H9 (cell line): ENCODE measurements at regions not wholly inside any gene's neighbourhood (a gene's known extent, or its start where the extent isn't known, plus 50 kb on each side); places are given as distances from the start of the nearest gene placed in this dataset.

ENCODE experiments used
- DNase-seq: peaks from one replicate; pipeline ENCODE4 v3.0.0-alpha.2; 2017
- H2AFZ ChIP-seq: one replicate; pipeline ENCODE4 v1.6.1; 2013; ENCODE audit warnings: mild to moderate bottlenecking, low read length, control low read depth, moderate library complexity
- H2AK5ac ChIP-seq: 2 replicates; pipeline ENCODE4 v1.6.1; 2013; ENCODE audit warnings: low read length, control low read depth, mixed read lengths; ENCODE audit not compliant: insufficient read length
- H2BK120ac ChIP-seq: one replicate; pipeline ENCODE4 v1.6.1; 2013; ENCODE audit warnings: low read depth, mild to moderate bottlenecking, low read length, control low read depth, inconsistent platforms; ENCODE audit not compliant: poor library complexity, severe bottlenecking
- H2BK12ac ChIP-seq: 2 replicates; pipeline ENCODE4 v1.6.1; 2013; ENCODE audit warnings: low read length, control low read depth, mixed read lengths, low read depth; ENCODE audit not compliant: insufficient read length
- H2BK15ac ChIP-seq: 2 replicates; pipeline ENCODE4 v1.6.1; 2013; ENCODE audit warnings: low read depth, low read length, control low read depth
- H2BK20ac ChIP-seq: one replicate; pipeline ENCODE4 v1.6.1; 2013; ENCODE audit warnings: low read depth, mild to moderate bottlenecking, low read length, control low read depth, inconsistent platforms; ENCODE audit not compliant: poor library complexity, severe bottlenecking
- H2BK5ac ChIP-seq: 2 replicates; pipeline ENCODE4 v1.6.1; 2013; ENCODE audit warnings: low read length, control low read depth, mixed read lengths; ENCODE audit not compliant: insufficient read length
- H3K14ac ChIP-seq: 2 replicates; pipeline ENCODE4 v1.6.1; 2013; ENCODE audit warnings: low read length, control low read depth; ENCODE audit not compliant: insufficient read depth
- H3K18ac ChIP-seq: 2 replicates; pipeline ENCODE4 v1.6.1; 2013; ENCODE audit warnings: low read depth, mild to moderate bottlenecking, mixed read lengths, low read length, control low read depth; ENCODE audit not compliant: insufficient read length
- H3K23ac ChIP-seq: 2 replicates; pipeline ENCODE4 v1.6.1; 2013; ENCODE audit warnings: low read length, control low read depth, mixed read lengths, low read depth; ENCODE audit not compliant: insufficient read length
- H3K23me2 ChIP-seq: 2 replicates; pipeline ENCODE4 v1.6.1; 2013; ENCODE audit warnings: low read depth, mild to moderate bottlenecking, mixed read lengths, low read length, control low read depth; ENCODE audit not compliant: insufficient read length, poor library complexity, severe bottlenecking
- H3K27ac ChIP-seq: 2 replicates; pipeline ENCODE4 v1.5.1; 2013; ENCODE audit warnings: low read length, control low read depth, mixed read lengths, low read depth; ENCODE audit not compliant: insufficient read length
- H3K27me3 ChIP-seq: 2 replicates; pipeline ENCODE4 v1.6.1; 2013; ENCODE audit warnings: low read length, control low read depth, inconsistent platforms; ENCODE audit not compliant: insufficient read depth
- H3K4ac ChIP-seq: 2 replicates; pipeline ENCODE4 v1.6.1; 2013; ENCODE audit warnings: low read depth, mild to moderate bottlenecking, control low read depth, inconsistent platforms, low read length, moderate library complexity
- H3K4me1 ChIP-seq: 2 replicates; pipeline ENCODE4 v1.6.1; 2013; ENCODE audit warnings: low read length, control low read depth, inconsistent platforms; ENCODE audit not compliant: insufficient read depth
- H3K4me2 ChIP-seq: 2 replicates; pipeline ENCODE4 v1.6.1; 2013; ENCODE audit warnings: low read length, control low read depth, mixed read lengths; ENCODE audit not compliant: insufficient read length, insufficient read depth
- H3K56ac ChIP-seq: 2 replicates; pipeline ENCODE4 v1.6.1; 2013; ENCODE audit warnings: low read depth, mild to moderate bottlenecking, mixed read lengths, low read length, control low read depth; ENCODE audit not compliant: insufficient read length
- H3K79me1 ChIP-seq: 2 replicates; pipeline ENCODE4 v1.6.1; 2013; ENCODE audit warnings: low read depth, mild to moderate bottlenecking, moderate library complexity, low read length, control low read depth, inconsistent platforms; ENCODE audit not compliant: insufficient read depth, poor library complexity, severe bottlenecking
- H3K79me2 ChIP-seq: 2 replicates; pipeline ENCODE4 v1.6.1; 2013; ENCODE audit warnings: low read length, control low read depth, inconsistent platforms; ENCODE audit not compliant: insufficient read depth
- H3K9ac ChIP-seq: 2 replicates; pipeline ENCODE4 v1.6.1; 2013; ENCODE audit warnings: low read length, control low read depth, mixed read lengths; ENCODE audit not compliant: insufficient read length; ENCODE audit errors: extremely low read depth
- H3K9me3 ChIP-seq: one replicate; pipeline ENCODE4 v1.6.1; 2013; ENCODE audit warnings: low read depth, low read length, inconsistent platforms; ENCODE audit not compliant: control insufficient read depth
- H3T11ph ChIP-seq: one replicate; pipeline ENCODE4 v1.6.1; 2013; ENCODE audit warnings: mild to moderate bottlenecking, low read length, control low read depth, inconsistent platforms
- H4K20me1 ChIP-seq: one replicate; pipeline ENCODE4 v1.6.1; 2013; ENCODE audit not compliant: control insufficient read depth, insufficient read length, insufficient read depth
- H4K5ac ChIP-seq: 2 replicates; pipeline ENCODE4 v1.6.1; 2013; ENCODE audit warnings: low read depth, mild to moderate bottlenecking, mixed read lengths, low read length, control low read depth; ENCODE audit not compliant: insufficient read length
- H4K8ac ChIP-seq: replicated peaks from 2 replicates; pipeline ENCODE4 v1.6.1; 2013; ENCODE audit warnings: low read length, control low read depth, mixed read lengths, low read depth; ENCODE audit not compliant: insufficient read length
- H4K91ac ChIP-seq: 2 replicates; pipeline ENCODE4 v1.6.1; 2013; ENCODE audit warnings: low read depth, mild to moderate bottlenecking, moderate library complexity, mixed read lengths, low read length, control low read depth; ENCODE audit not compliant: insufficient read length
- H3K27ac Mint-ChIP-seq, 3 experiments: 2 replicates in 2 of 3; 3 replicates in 1 of 3; pipeline ENCODE4 v1.8.0; 2020 to 2021; ENCODE audit warnings: mixed read lengths in 3 of 3, mild to moderate bottlenecking in 1 of 3, moderate library complexity in 1 of 3
- H3K27me3 Mint-ChIP-seq: 2 replicates; pipeline ENCODE4 v1.8.0; 2021; ENCODE audit warnings: low read depth, mild to moderate bottlenecking, moderate library complexity, mixed read lengths
- H3K36me3 Mint-ChIP-seq, 3 experiments: 2 replicates in 2 of 3; 3 replicates in 1 of 3; pipeline ENCODE4 v1.8.0; 2020 to 2021; ENCODE audit warnings: low read depth in 3 of 3, mixed read lengths in 3 of 3; ENCODE audit not compliant: insufficient read depth in 1 of 3
- H3K4me1 Mint-ChIP-seq, 2 experiments: 2 replicates each; pipeline ENCODE4 v1.8.0; 2020; ENCODE audit warnings: mixed read lengths in 2 of 2
- H3K4me3 Mint-ChIP-seq, 2 experiments: 2 replicates in 1 of 2; 3 replicates in 1 of 2; pipeline ENCODE4 v1.8.0; 2020 to 2021; ENCODE audit warnings: mild to moderate bottlenecking in 2 of 2, mixed read lengths in 2 of 2, moderate library complexity in 1 of 2
- H3K9me3 Mint-ChIP-seq, 2 experiments: 2 replicates in 1 of 2; 3 replicates in 1 of 2; pipeline ENCODE4 v1.8.0; 2020; ENCODE audit warnings: mild to moderate bottlenecking in 2 of 2, mixed read lengths in 2 of 2, moderate library complexity in 1 of 2
- CTCF ChIP-seq: fragments of 200-600 bp; sonication (generic); conservative IDR thresholded peaks from 3 replicates; pipeline ENCODE4 v1.8.0; 2021; ENCODE audit warnings: antibody characterized with exemption, mild to moderate bottlenecking
- WGBS: extraction: QIAGEN DNeasy Blood & Tissue Kit; methylation state at CpG from one replicate; pipeline ENCODE4 v1.1.7; 2013; ENCODE audit warnings: missing lambda C conversion rate, low lambda C conversion rate, mixed read lengths; ENCODE audit not compliant: insufficient read length; ENCODE audit errors: extremely low coverage; 5-methylcytosine and 5-hydroxymethylcytosine counted together

DNA sequence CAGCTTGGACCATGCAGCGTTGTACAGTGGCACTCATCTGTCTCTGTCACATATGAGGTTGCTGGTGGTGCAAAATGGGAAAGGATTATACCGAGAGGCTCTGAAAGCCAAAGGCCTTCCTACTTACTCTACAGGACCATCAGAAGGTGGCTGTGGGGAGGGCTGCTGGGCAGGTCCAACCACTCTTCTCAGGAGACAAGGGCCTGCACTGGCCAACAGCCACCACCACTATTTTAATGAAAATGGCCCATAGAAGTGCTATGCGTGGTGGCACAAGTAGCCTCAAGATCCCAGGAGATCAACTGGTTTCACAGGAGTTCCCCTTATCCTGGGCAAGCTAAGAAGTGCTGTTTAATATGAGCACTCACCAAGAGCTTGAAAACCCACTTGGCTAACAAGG, 52.3 kb downstream of the MRPL57 start:
- no peaks in the 10 kb centered on the region for H3K27me3 Mint-ChIP-seq
- no peak overlapping the region for H3K23ac ChIP-seq
- no peak overlapping the region for H4K8ac ChIP-seq
- H4K5ac ChIP-seq: no peak overlapping the region
- no peak overlapping the region for H3K14ac ChIP-seq
- no peak overlapping the region for H4K91ac ChIP-seq
- H2BK15ac ChIP-seq: no peak overlapping the region
- H2AFZ ChIP-seq: no peak overlapping the region
- H3K36me3 Mint-ChIP-seq: peaks cover 0 to 2% (median 0%) of the 10 kb centered on the region in 3 experiments; a peak in 1 of 7 replicates
- no peak overlapping the region for H3K9ac ChIP-seq
- no peaks in the 10 kb centered on the region for H3K23me2 ChIP-seq
- no CpG with 5 or more reads among the region's 3 CpGs for WGBS
- DNase-seq: no peak
- no peak overlapping the region for H3K4me3 Mint-ChIP-seq
- no peak overlapping the region for H3K56ac ChIP-seq
- no peak overlapping the region for H3K27ac Mint-ChIP-seq
- no peak overlapping the region for H2BK12ac ChIP-seq
- H2BK20ac ChIP-seq: no peak overlapping the region
- H4K20me1 ChIP-seq: no peaks in the 10 kb centered on the region
- no peak overlapping the region for H2BK5ac ChIP-seq
- H3K9me3 Mint-ChIP-seq: no peaks in the 10 kb centered on the region
- no peak overlapping the region for H3K4ac ChIP-seq
- no peaks in the 10 kb centered on the region for H3K79me2 ChIP-seq
- TF ChIP-seq CTCF: no peak
- no peaks in the 10 kb centered on the region for H3K9me3 ChIP-seq
- no peak overlapping the region for H3K18ac ChIP-seq
- H3K27ac ChIP-seq: no peak overlapping the region
- no peak overlapping the region for H2BK120ac ChIP-seq
- H3K27me3 ChIP-seq: no peaks in the 10 kb centered on the region
- no peak overlapping the region for H2AK5ac ChIP-seq
- no peak overlapping the region for H3K4me2 ChIP-seq
- no peak overlapping the region for H3T11ph ChIP-seq
- no peaks in the 10 kb centered on the region for H3K79me1 ChIP-seq
- H3K4me1 ChIP-seq: no peaks in the 10 kb centered on the region
- peaks cover 0 to 10% of the 10 kb centered on the region in 2 experiments; a peak in 2 of 4 replicates for H3K4me1 Mint-ChIP-seq
